ENCODE measurements at regions not wholly inside any gene's neighbourhood (a gene's known extent, or its start where the extent isn't known, plus 50 kb on each side); places are given as distances from the start of the nearest gene placed in this dataset.

DNA sequence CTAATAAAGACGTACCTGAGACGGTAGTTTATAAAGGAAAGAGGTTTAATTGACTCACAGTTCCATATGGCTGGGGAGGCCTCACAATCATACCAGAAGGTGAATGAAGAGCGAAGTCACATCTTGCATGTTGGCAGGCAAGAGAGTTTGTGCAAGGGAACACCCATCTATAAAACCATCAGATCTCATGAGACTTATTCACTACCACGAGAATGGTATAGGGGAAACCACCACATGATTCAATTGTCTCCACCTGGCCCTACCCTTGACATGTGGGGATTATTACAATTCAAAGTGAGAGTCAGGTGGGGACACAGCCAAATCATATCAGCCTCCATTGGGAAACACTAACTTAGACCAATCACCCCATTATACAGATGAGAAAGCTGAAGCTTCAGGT is 81.4 kb downstream of the SKA1 start:
- TF ChIP-seq EZH2 (IDR thresholded peaks at IDR 0.05; ENCODE audit: insufficient read depth, poor library complexity, severe bottlenecking) (no peak), EZH2phosphoT487 (IDR thresholded peaks at IDR 0.05; ENCODE audit: insufficient read depth, low read depth) (no peak)
- H3K4me2 ChIP-seq (ENCODE audit: unreplicated experiment): no peak overlapping the region
- no peak overlapping the region for H3K9ac ChIP-seq
- no peak overlapping the region for H3K4me3 ChIP-seq
- no peak overlapping the region for H3K27ac ChIP-seq
- in situ Hi-C loops (cut with MboI): no loop called here
- H3K4me1 ChIP-seq (ENCODE audit: insufficient read depth): no peaks in the 10 kb centered on the region
- H3K9me3 ChIP-seq (ENCODE audit: low read depth): no peaks in the 10 kb centered on the region
- no peaks in the 10 kb centered on the region for H3F3A ChIP-seq (ENCODE audit: insufficient read depth)
- no peak for DNase-seq
- H4K20me1 ChIP-seq (ENCODE audit: insufficient read depth): no peaks in the 10 kb centered on the region
- H2AFZ ChIP-seq: no peak overlapping the region
- WGBS, 2 experiments (ENCODE audit: low coverage in 1 of 2, low lambda C conversion rate in 2 of 2, missing lambda C conversion rate in 2 of 2): 14 to 18% methylated on average over 4 of the region's 4 CpGs
- H3K27me3 ChIP-seq (replicated peaks; ENCODE audit: insufficient read depth): no peaks in the 10 kb centered on the region
- no peaks in the 10 kb centered on the region for H3K36me3 ChIP-seq (ENCODE audit: low read depth)
- H3K79me2 ChIP-seq (ENCODE audit: insufficient read depth): no peaks in the 10 kb centered on the region
- H3K9me2 ChIP-seq (ENCODE audit: insufficient read depth): no peaks in the 10 kb centered on the region

DNA sequence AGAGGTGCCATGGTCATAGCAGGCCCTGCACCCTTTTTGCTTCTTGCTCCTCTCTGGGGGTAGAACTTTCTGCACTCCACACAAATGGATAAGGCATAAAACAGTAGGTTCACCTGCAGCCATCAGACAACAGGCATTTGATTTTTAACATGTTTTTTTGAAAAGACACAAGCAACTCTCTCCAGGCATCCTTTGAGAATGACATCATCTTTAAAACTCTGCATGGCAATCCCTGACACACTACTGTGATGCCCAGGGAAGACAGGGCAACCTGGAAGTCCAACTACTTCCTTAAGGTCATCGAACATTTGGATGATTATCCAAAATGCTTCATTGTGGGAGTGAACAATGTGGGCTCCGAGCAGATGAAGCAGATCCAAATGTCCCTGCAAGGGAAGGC is 82.8 kb downstream of the SKA1 start:
- WGBS, 2 experiments (ENCODE audit: low coverage in 1 of 2, low lambda C conversion rate in 2 of 2, missing lambda C conversion rate in 2 of 2): 16 to 26% methylated on average over 2 of the region's 2 CpGs

DNA sequence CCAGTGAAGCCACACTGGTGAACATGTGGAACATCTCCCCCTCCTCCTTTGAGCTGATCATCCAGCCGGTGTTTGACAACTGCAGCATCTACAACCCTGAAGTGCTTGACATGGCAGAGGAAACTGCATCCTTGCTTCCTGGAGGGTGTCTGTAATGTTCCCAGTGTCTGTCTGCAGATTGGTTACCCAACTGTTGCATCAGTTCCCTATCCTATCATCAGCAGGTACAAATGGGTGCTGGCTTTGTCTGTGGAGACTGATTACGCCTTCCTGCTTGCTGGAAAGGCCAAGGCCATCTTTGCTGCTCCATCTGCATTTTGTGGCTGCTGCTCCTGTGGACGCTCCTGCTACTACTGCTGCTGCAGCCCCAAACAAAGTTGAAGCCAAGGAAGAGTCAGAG is 83.5 kb downstream of the SKA1 start:
- TF ChIP-seq EZH2phosphoT487 (IDR thresholded peaks at IDR 0.05; ENCODE audit: insufficient read depth, low read depth) (no peak), EZH2 (IDR thresholded peaks at IDR 0.05; ENCODE audit: insufficient read depth, poor library complexity, severe bottlenecking) (no peak)
- H2AFZ ChIP-seq: no peak overlapping the region
- no peaks in the 10 kb centered on the region for H3K36me3 ChIP-seq (ENCODE audit: low read depth)
- H3K4me2 ChIP-seq (ENCODE audit: unreplicated experiment): no peak overlapping the region
- H3K27ac ChIP-seq: no peak overlapping the region
- WGBS, 2 experiments (ENCODE audit: low coverage in 1 of 2, low lambda C conversion rate in 2 of 2, missing lambda C conversion rate in 2 of 2): 27 to 28% methylated on average over 3 of the region's 3 CpGs
- no peaks in the 10 kb centered on the region for H3K27me3 ChIP-seq (replicated peaks; ENCODE audit: insufficient read depth)
- no peaks in the 10 kb centered on the region for H4K20me1 ChIP-seq (ENCODE audit: insufficient read depth)
- H3K9ac ChIP-seq: no peak overlapping the region
- no peaks in the 10 kb centered on the region for H3F3A ChIP-seq (ENCODE audit: insufficient read depth)
- no peak overlapping the region for H3K4me3 ChIP-seq
- no peak for DNase-seq
- in situ Hi-C loops (cut with MboI): no loop called here
- H3K4me1 ChIP-seq (ENCODE audit: insufficient read depth): no peaks in the 10 kb centered on the region
- H3K9me3 ChIP-seq (ENCODE audit: low read depth): no peaks in the 10 kb centered on the region
- H3K9me2 ChIP-seq (ENCODE audit: insufficient read depth): no peaks in the 10 kb centered on the region
- H3K79me2 ChIP-seq (ENCODE audit: insufficient read depth): no peaks in the 10 kb centered on the region

More for the DNA sequence above, 82.8 kb downstream of the SKA1 start:
- H3F3A ChIP-seq (ENCODE audit: insufficient read depth): no peaks in the 10 kb centered on the region
- no peaks in the 10 kb centered on the region for H3K36me3 ChIP-seq (ENCODE audit: low read depth)
- H3K27ac ChIP-seq: no peak overlapping the region
- no peak overlapping the region for H3K9ac ChIP-seq
- TF ChIP-seq EZH2phosphoT487 (IDR thresholded peaks at IDR 0.05; ENCODE audit: insufficient read depth, low read depth) (no peak), EZH2 (IDR thresholded peaks at IDR 0.05; ENCODE audit: insufficient read depth, poor library complexity, severe bottlenecking) (no peak)
- H3K4me3 ChIP-seq: no peak overlapping the region
- H3K4me1 ChIP-seq (ENCODE audit: insufficient read depth): no peaks in the 10 kb centered on the region
- H3K27me3 ChIP-seq (replicated peaks; ENCODE audit: insufficient read depth): no peaks in the 10 kb centered on the region
- DNase-seq: no peak
- H3K4me2 ChIP-seq (ENCODE audit: unreplicated experiment): no peak overlapping the region
- H4K20me1 ChIP-seq (ENCODE audit: insufficient read depth): no peaks in the 10 kb centered on the region
- H3K9me3 ChIP-seq (ENCODE audit: low read depth): no peaks in the 10 kb centered on the region
- H3K9me2 ChIP-seq (ENCODE audit: insufficient read depth): no peaks in the 10 kb centered on the region
- in situ Hi-C loops (cut with MboI): no loop called here
- no peak overlapping the region for H2AFZ ChIP-seq
- no peaks in the 10 kb centered on the region for H3K79me2 ChIP-seq (ENCODE audit: insufficient read depth)

DNA sequence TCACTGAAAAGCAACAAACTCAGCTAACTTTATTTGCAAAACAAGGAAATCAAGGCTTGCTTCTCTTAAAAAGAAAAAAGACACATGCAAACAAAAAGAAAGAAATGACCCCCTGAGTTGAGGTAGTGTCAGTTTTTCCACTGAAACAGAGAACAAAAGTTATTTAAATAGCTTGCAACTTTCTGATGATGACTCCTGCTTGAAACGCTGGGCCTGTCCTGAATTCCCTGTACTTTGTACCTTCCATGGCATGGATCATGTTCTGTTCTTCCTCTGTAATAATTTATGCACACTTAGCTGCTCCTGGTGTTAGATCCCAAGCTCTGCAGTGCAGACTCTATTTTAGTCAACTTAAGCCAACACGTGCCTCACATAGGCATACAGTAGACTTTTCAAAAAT is 84.0 kb downstream of the SKA1 start:
- no peaks in the 10 kb centered on the region for H3F3A ChIP-seq (ENCODE audit: insufficient read depth)
- H3K4me3 ChIP-seq: no peak overlapping the region
- no peak for DNase-seq
- no peak overlapping the region for H3K4me2 ChIP-seq (ENCODE audit: unreplicated experiment)
- no peaks in the 10 kb centered on the region for H3K79me2 ChIP-seq (ENCODE audit: insufficient read depth)
- no peak overlapping the region for H3K9ac ChIP-seq
- no peak overlapping the region for H3K27ac ChIP-seq
- no peaks in the 10 kb centered on the region for H3K9me3 ChIP-seq (ENCODE audit: low read depth)
- WGBS, 2 experiments (ENCODE audit: low coverage in 1 of 2, low lambda C conversion rate in 2 of 2, missing lambda C conversion rate in 2 of 2): 3% methylated on average over 2 of the region's 2 CpGs
- H3K4me1 ChIP-seq (ENCODE audit: insufficient read depth): no peaks in the 10 kb centered on the region
- no peaks in the 10 kb centered on the region for H3K9me2 ChIP-seq (ENCODE audit: insufficient read depth)
- no peak overlapping the region for H2AFZ ChIP-seq
- no peak for TF ChIP-seq EZH2phosphoT487 (IDR thresholded peaks at IDR 0.05; ENCODE audit: insufficient read depth, low read depth)
- no peak for TF ChIP-seq EZH2 (IDR thresholded peaks at IDR 0.05; ENCODE audit: insufficient read depth, poor library complexity, severe bottlenecking)
- H4K20me1 ChIP-seq (ENCODE audit: insufficient read depth): no peaks in the 10 kb centered on the region
- H3K27me3 ChIP-seq (replicated peaks; ENCODE audit: insufficient read depth): no peaks in the 10 kb centered on the region
- in situ Hi-C loops (cut with MboI): no loop called here
- no peaks in the 10 kb centered on the region for H3K36me3 ChIP-seq (ENCODE audit: low read depth)

DNA sequence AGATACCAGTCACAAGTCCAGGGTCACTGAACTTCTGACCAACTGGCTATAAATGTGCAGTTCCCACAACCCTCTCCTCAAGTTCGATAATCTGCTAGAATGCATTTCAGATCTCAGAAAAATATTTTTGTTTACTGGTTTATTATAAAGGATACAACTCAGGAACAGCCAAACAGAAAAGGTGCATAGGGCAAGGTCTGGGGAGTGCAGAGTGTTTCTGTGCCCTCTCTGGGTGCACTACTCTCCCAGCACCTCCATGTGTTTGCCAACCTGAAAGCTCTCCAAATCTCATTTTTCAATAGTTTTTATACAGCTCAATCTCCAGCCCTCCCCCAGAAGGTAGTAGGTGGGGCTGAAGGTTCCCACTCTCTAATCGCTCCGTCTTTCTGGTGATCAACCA is 85.2 kb downstream of the SKA1 start:
- in situ Hi-C loops (cut with MboI): no loop called here

More for the DNA sequence above, 85.2 kb downstream of the SKA1 start:
- Histone ChIP-seq H3F3A (ENCODE audit: insufficient read depth) (no peaks in the 10 kb centered on the region), H3K27me3 (replicated peaks; ENCODE audit: insufficient read depth) (no peaks in the 10 kb centered on the region), H3K4me3 (no peak overlapping the region), H3K9me2 (ENCODE audit: insufficient read depth) (no peaks in the 10 kb centered on the region), H3K4me2 (ENCODE audit: unreplicated experiment) (no peak overlapping the region), H3K27ac (no peak overlapping the region), H2AFZ (no peak overlapping the region), H4K20me1 (ENCODE audit: insufficient read depth) (no peaks in the 10 kb centered on the region), H3K9ac (no peak overlapping the region), H3K79me2 (ENCODE audit: insufficient read depth) (no peaks in the 10 kb centered on the region), H3K36me3 (ENCODE audit: low read depth) (no peaks in the 10 kb centered on the region), H3K9me3 (ENCODE audit: low read depth) (no peaks in the 10 kb centered on the region), H3K4me1 (ENCODE audit: insufficient read depth) (no peaks in the 10 kb centered on the region)
- WGBS, 2 experiments (ENCODE audit: low coverage in 1 of 2, low lambda C conversion rate in 2 of 2, missing lambda C conversion rate in 2 of 2): 21 to 23% methylated on average over 3 of the region's 3 CpGs
- DNase-seq: no peak
- TF ChIP-seq EZH2 (IDR thresholded peaks at IDR 0.05; ENCODE audit: insufficient read depth, poor library complexity, severe bottlenecking): no peak
- no peak for TF ChIP-seq EZH2phosphoT487 (IDR thresholded peaks at IDR 0.05; ENCODE audit: insufficient read depth, low read depth)

Measured in GM23248 (cell line).